Peyer's patch (tissue), 4 donors: ENCODE measurements at regions not wholly inside any gene's neighbourhood (a gene's known extent, or its start where the extent isn't known, plus 50 kb on each side); places are given as distances from the start of the nearest gene placed in this dataset.

Source experiments
- POLR2A ChIP-seq, 2 donors: fragments of 450-650 bp; IDR thresholded peaks; one replicate each; pipeline ENCODE4 v1.5.1; 2017; ENCODE audit warnings: antibody characterized with exemption in 2 of 2, mild to moderate bottlenecking in 2 of 2, moderate library complexity in 2 of 2
- TF ChIP-seq, protein P1 (sequence below), 6 experiments: fragments of 450-650 bp in 4 of 6; fragments of 200-600 bp in 2 of 6; sonication (generic) in 1 of 6; IDR thresholded peaks; one replicate each; pipeline ENCODE4 v1.5.1; 2017 to 2019; ENCODE audit warnings: antibody characterized with exemption in 6 of 6, mild to moderate bottlenecking in 3 of 6, moderate library complexity in 1 of 6

DNA sequence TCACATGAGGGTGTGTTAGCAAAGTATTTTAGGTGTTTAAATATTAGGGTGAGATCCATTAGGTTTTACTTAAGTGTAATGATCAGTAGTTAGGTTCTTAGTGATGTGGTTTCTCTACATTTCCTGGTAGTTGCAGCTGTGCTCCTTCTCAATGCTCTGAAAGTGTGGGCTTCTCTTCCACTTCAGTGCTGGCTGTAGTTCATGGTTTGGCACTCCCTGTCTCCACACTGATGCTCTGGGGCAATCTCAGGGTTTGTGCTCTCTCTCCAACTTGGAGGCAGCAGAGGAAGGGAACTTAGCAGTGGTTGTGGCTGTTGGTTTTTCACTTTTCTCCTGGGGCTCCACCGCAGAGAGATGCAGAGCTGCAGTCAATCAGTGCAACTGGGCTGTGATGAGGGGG lies 507.5 kb downstream of the TMEM232 start:
- TF ChIP-seq, protein P1, sequence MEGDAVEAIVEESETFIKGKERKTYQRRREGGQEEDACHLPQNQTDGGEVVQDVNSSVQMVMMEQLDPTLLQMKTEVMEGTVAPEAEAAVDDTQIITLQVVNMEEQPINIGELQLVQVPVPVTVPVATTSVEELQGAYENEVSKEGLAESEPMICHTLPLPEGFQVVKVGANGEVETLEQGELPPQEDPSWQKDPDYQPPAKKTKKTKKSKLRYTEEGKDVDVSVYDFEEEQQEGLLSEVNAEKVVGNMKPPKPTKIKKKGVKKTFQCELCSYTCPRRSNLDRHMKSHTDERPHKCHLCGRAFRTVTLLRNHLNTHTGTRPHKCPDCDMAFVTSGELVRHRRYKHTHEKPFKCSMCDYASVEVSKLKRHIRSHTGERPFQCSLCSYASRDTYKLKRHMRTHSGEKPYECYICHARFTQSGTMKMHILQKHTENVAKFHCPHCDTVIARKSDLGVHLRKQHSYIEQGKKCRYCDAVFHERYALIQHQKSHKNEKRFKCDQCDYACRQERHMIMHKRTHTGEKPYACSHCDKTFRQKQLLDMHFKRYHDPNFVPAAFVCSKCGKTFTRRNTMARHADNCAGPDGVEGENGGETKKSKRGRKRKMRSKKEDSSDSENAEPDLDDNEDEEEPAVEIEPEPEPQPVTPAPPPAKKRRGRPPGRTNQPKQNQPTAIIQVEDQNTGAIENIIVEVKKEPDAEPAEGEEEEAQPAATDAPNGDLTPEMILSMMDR (IDR thresholded peaks at IDR 0.05): no peak
- no peak for TF ChIP-seq POLR2A (IDR thresholded peaks at IDR 0.05)
